ENCODE measurements at regions not wholly inside any gene's neighbourhood (a gene's known extent, or its start where the extent isn't known, plus 50 kb on each side); places are given as distances from the start of the nearest gene placed in this dataset.
"Not testable (repeated sequence)": the region's sequence is repeated elsewhere in the genome, so short reads cannot be mapped to it uniquely, and the experiment has no call there.

- peaks cover 9% of the 10 kb centered on the region for H3K9me3 Mint-ChIP-seq (ENCODE audit: low read depth)
Observed at GRCh38 chr6:169396554-169397163, 143.0 kb upstream of the THBS2 start.

GRCh38 chr6:169396009-169396539, 142.4 kb upstream of the THBS2 start:
- not testable (repeated sequence) for H3K27ac Mint-ChIP-seq (ENCODE audit: unreplicated experiment); DNase-seq (ENCODE audit: low spot score); H3K27me3 Mint-ChIP-seq (ENCODE audit: low read depth); H3K4me3 Mint-ChIP-seq (ENCODE audit: unreplicated experiment); H3K4me1 Mint-ChIP-seq (ENCODE audit: low read depth); H3K36me3 Mint-ChIP-seq (ENCODE audit: low read depth)
- H3K9me3 Mint-ChIP-seq (ENCODE audit: low read depth): peaks cover 13% of the 10 kb centered on the region

More at GRCh38 chr6:169396554-169397163, 143.0 kb upstream of the THBS2 start:
- Mint-ChIP-seq H3K4me1 (ENCODE audit: low read depth) (no peaks in the 10 kb centered on the region), H3K4me3 (ENCODE audit: unreplicated experiment) (no peak overlapping the region), H3K27me3 (ENCODE audit: low read depth) (peaks cover 2% of the 10 kb centered on the region), H3K27ac (ENCODE audit: unreplicated experiment) (no peak overlapping the region), H3K36me3 (ENCODE audit: low read depth) (no peaks in the 10 kb centered on the region)
- no peak for TF ChIP-seq CTCF (IDR thresholded peaks at IDR 0.05)
- no peak for DNase-seq (ENCODE audit: low spot score)

- DNase-seq (ENCODE audit: low spot score): no peak
- no peak for TF ChIP-seq CTCF (IDR thresholded peaks at IDR 0.05)
- H3K9me3 Mint-ChIP-seq (ENCODE audit: low read depth): peaks cover 13% of the 10 kb centered on the region
- no peak overlapping the region for H3K27ac Mint-ChIP-seq (ENCODE audit: unreplicated experiment)
- no peaks in the 10 kb centered on the region for H3K4me1 Mint-ChIP-seq (ENCODE audit: low read depth)
- no peak overlapping the region for H3K4me3 Mint-ChIP-seq (ENCODE audit: unreplicated experiment)
- H3K36me3 Mint-ChIP-seq (ENCODE audit: low read depth): no peaks in the 10 kb centered on the region
- peaks cover 2% of the 10 kb centered on the region for H3K27me3 Mint-ChIP-seq (ENCODE audit: low read depth)
Observed at GRCh38 chr6:169395080-169395805, 141.6 kb upstream of the THBS2 start.

GRCh38 chr6:169393753-169394152, 140.1 kb upstream of the THBS2 start:
- peaks cover 4% of the 10 kb centered on the region for H3K4me1 Mint-ChIP-seq (ENCODE audit: low read depth)
- no peak for TF ChIP-seq CTCF (IDR thresholded peaks at IDR 0.05)
- no peak for DNase-seq (ENCODE audit: low spot score)
- peaks cover 13% of the 10 kb centered on the region for H3K9me3 Mint-ChIP-seq (ENCODE audit: low read depth)
- peaks cover 2% of the 10 kb centered on the region for H3K27me3 Mint-ChIP-seq (ENCODE audit: low read depth)
- H3K4me3 Mint-ChIP-seq (ENCODE audit: unreplicated experiment): no peak overlapping the region
- H3K27ac Mint-ChIP-seq (ENCODE audit: unreplicated experiment): no peak overlapping the region
- no peaks in the 10 kb centered on the region for H3K36me3 Mint-ChIP-seq (ENCODE audit: low read depth)

GRCh38 chr6:169391473-169392071, 137.9 kb upstream of the THBS2 start:
- no peak overlapping the region for H3K4me3 Mint-ChIP-seq (ENCODE audit: unreplicated experiment)
- no peaks in the 10 kb centered on the region for H3K27me3 Mint-ChIP-seq (ENCODE audit: low read depth)
- no peaks in the 10 kb centered on the region for H3K36me3 Mint-ChIP-seq (ENCODE audit: low read depth)
- no peak for DNase-seq (ENCODE audit: low spot score)
- no peak for TF ChIP-seq CTCF (IDR thresholded peaks at IDR 0.05)
- H3K9me3 Mint-ChIP-seq (ENCODE audit: low read depth): peaks cover 13% of the 10 kb centered on the region
- peaks cover 19% of the 10 kb centered on the region for H3K4me1 Mint-ChIP-seq (ENCODE audit: low read depth)
- H3K27ac Mint-ChIP-seq (ENCODE audit: unreplicated experiment): no peak overlapping the region
